ENCODE measurements at regions not wholly inside any gene's neighbourhood (a gene's known extent, or its start where the extent isn't known, plus 50 kb on each side); places are given as distances from the start of the nearest gene placed in this dataset.

DNA sequence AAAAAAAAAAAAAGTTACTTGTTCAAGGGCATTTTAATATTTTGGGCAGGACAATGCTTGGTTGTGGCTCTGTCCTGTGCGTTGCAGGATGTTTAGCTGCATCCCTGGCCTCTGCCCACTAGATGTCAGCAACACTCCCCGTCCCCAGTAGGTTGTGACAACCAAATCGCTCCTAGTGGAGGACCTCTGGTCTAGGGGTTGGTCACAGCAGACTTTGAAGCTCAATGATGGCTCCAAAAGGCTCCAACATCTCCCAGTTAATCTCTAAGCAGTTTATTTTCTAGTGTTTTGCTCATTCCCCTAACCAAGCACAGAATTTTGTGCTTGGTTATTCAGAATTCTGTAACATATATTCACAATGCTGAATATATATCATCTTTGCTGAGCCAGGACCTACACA is 67.0 kb downstream of the CHRNA1 start:
- peak; percentile 34 to 82 for DNase-seq
- no peaks in the 10 kb centered on the region for H3K9me3 ChIP-seq (ENCODE audit: control insufficient read depth, insufficient read depth, low read length)
- WGBS (ENCODE audit: insufficient coverage), result 8% methylated on average over 3 of the region's 3 CpGs
- no peak overlapping the region for H3K27ac ChIP-seq (ENCODE audit: low read length)
- Mint-ChIP-seq H3K27me3 (ENCODE audit: low read depth in 2 of 2) (peaks cover 18 to 22% of the 10 kb centered on the region in 2 donors), H3K27ac (no peak overlapping the region), H3K36me3 (no peaks in the 10 kb centered on the region), H3K4me1 (peaks cover 0 to 6% of the 10 kb centered on the region in 2 donors), H3K9me3 (no peaks in the 10 kb centered on the region), H3K4me3 (no peak overlapping the region)
- no peaks in the 10 kb centered on the region for H3K4me1 ChIP-seq (ENCODE audit: control insufficient read depth, insufficient read depth, low read length)
- no peaks in the 10 kb centered on the region for H3K36me3 ChIP-seq (ENCODE audit: control insufficient read depth, insufficient read depth, low read length)
- no peak overlapping the region for H3K4me3 ChIP-seq (ENCODE audit: low read length)
- ATAC-seq, result peak; percentile 88 to 95 (median 95)
- peak; percentile 79 for TF ChIP-seq CTCF (IDR thresholded peaks at IDR 0.05)
- H3K27me3 ChIP-seq (ENCODE audit: control insufficient read depth, insufficient read depth, low read length), result no peaks in the 10 kb centered on the region
- intact Hi-C loops (cut with micrococcal nuclease), result no loop called here

GRCh38 chr2:174694920-174695319 is 69.4 kb downstream of the CHRNA1 start:
- Mint-ChIP-seq H3K27ac (no peak overlapping the region), H3K27me3 (ENCODE audit: low read depth in 2 of 2) (peaks cover 20 to 24% of the 10 kb centered on the region in 2 donors), H3K9me3 (no peaks in the 10 kb centered on the region), H3K4me3 (no peak overlapping the region), H3K36me3 (no peaks in the 10 kb centered on the region), H3K4me1 (peaks cover 0 to 6% of the 10 kb centered on the region in 2 donors)
- 64% methylated on average over 2 of the region's 2 CpGs for WGBS (ENCODE audit: insufficient coverage)
- Histone ChIP-seq H3K4me3 (ENCODE audit: low read length) (no peak overlapping the region), H3K36me3 (ENCODE audit: control insufficient read depth, insufficient read depth, low read length) (no peaks in the 10 kb centered on the region), H3K27ac (ENCODE audit: low read length) (no peak overlapping the region), H3K27me3 (ENCODE audit: control insufficient read depth, insufficient read depth, low read length) (no peaks in the 10 kb centered on the region), H3K4me1 (ENCODE audit: control insufficient read depth, insufficient read depth, low read length) (no peaks in the 10 kb centered on the region), H3K9me3 (ENCODE audit: control insufficient read depth, insufficient read depth, low read length) (no peaks in the 10 kb centered on the region)
- no peak for ATAC-seq
- DNase-seq, result no peak
- intact Hi-C loops (cut with micrococcal nuclease), result no loop called here
- no peak for TF ChIP-seq CTCF (IDR thresholded peaks at IDR 0.05)

DNA sequence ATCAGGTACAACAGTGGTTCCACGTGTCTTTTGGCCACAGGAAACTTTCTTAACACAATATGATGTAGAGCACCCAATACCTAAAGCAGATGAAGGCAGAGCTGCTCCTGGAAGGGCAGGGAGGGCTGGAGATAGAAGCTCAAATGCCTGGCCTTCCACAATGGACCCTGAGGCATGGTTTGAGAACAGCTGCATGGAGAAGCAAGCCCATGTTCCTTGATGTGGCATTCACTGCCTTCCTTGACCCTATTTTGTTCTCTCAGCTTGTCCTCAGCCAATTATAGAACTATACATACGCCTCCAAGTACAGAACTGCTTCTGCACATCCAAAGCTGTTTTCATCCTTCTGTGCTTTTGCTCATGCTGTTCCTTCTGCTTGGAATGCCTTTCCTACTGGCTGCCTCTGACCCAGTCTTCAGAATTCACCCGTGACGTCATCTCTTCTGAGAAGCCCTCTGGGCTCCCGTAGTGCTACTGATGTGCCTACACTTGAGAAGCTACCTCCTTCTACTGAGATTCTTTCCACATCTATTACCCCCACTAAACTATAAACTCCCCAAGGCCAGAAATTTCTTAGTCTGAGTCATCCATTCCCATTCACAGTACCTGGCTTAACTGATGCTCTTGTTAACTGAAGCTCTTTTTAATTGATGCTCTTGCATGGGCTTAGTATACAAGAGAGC is 69.9 kb downstream of the CHRNA1 start:
- no peak overlapping the region for H3K4me3 Mint-ChIP-seq
- no peak for ATAC-seq
- Histone ChIP-seq H3K4me3 (ENCODE audit: low read length) (no peak overlapping the region), H3K9me3 (ENCODE audit: control insufficient read depth, insufficient read depth, low read length) (no peaks in the 10 kb centered on the region), H3K4me1 (ENCODE audit: control insufficient read depth, insufficient read depth, low read length) (no peaks in the 10 kb centered on the region), H3K36me3 (ENCODE audit: control insufficient read depth, insufficient read depth, low read length) (no peaks in the 10 kb centered on the region), H3K27ac (ENCODE audit: low read length) (no peak overlapping the region), H3K27me3 (ENCODE audit: control insufficient read depth, insufficient read depth, low read length) (no peaks in the 10 kb centered on the region)
- no peak for TF ChIP-seq CTCF (IDR thresholded peaks at IDR 0.05)
- H3K27me3 Mint-ChIP-seq (ENCODE audit: low read depth in 2 of 2), result peaks cover 20 to 26% of the 10 kb centered on the region in 2 donors
- no peaks in the 10 kb centered on the region for H3K9me3 Mint-ChIP-seq
- 79% methylated on average over 5 of the region's 5 CpGs for WGBS (ENCODE audit: insufficient coverage)
- H3K4me1 Mint-ChIP-seq, result peaks cover 0 to 6% of the 10 kb centered on the region in 2 donors
- no peak for DNase-seq
- no peak overlapping the region for H3K27ac Mint-ChIP-seq
- intact Hi-C loops (cut with micrococcal nuclease), result no loop called here
- no peaks in the 10 kb centered on the region for H3K36me3 Mint-ChIP-seq

- 90% methylated on average over 5 of the region's 5 CpGs for WGBS (ENCODE audit: insufficient coverage)
- H3K27ac Mint-ChIP-seq, result no peak overlapping the region
- H3K4me1 Mint-ChIP-seq, result peaks cover 0 to 6% of the 10 kb centered on the region in 2 donors
Measured at GRCh38 chr2:174693344-174693743, 70.9 kb downstream of the CHRNA1 start.

More at GRCh38 chr2:174693344-174693743, 70.9 kb downstream of the CHRNA1 start:
- Histone ChIP-seq H3K9me3 (ENCODE audit: control insufficient read depth, insufficient read depth, low read length) (no peaks in the 10 kb centered on the region), H3K36me3 (ENCODE audit: control insufficient read depth, insufficient read depth, low read length) (no peaks in the 10 kb centered on the region), H3K27ac (ENCODE audit: low read length) (no peak overlapping the region), H3K4me1 (ENCODE audit: control insufficient read depth, insufficient read depth, low read length) (no peaks in the 10 kb centered on the region), H3K27me3 (ENCODE audit: control insufficient read depth, insufficient read depth, low read length) (no peaks in the 10 kb centered on the region), H3K4me3 (ENCODE audit: low read length) (no peak overlapping the region)
- ATAC-seq (no peak), DNase-seq (no peak)
- intact Hi-C loops (cut with micrococcal nuclease), result no loop called here
- Mint-ChIP-seq H3K4me3 (no peak overlapping the region), H3K36me3 (no peaks in the 10 kb centered on the region), H3K9me3 (no peaks in the 10 kb centered on the region), H3K27me3 (ENCODE audit: low read depth in 2 of 2) (peaks cover 20 to 26% of the 10 kb centered on the region in 2 donors)
- TF ChIP-seq CTCF (IDR thresholded peaks at IDR 0.05), result no peak
